WTC11 (cell line): ENCODE measurements at regions not wholly inside any gene's neighbourhood (a gene's known extent, or its start where the extent isn't known, plus 50 kb on each side); places are given as distances from the start of the nearest gene placed in this dataset.

Experiments used
- ATAC-seq: fragments of 200-7000 bp; cut with Tn5 transposase; 2 replicates; pipeline ENCODE4 v1.10.0; 2021; ENCODE audit warnings: mild to moderate bottlenecking, moderate library complexity
- CTCF ChIA-PET: fragments of 300-600 bp; sonication (Branson Sonifier 250); formaldehyde crosslinking; loops from one replicate; lab custom pipeline; 2021; ENCODE audit warnings: antibody characterized with exemption; lab: Charles Lee
- POLR2A ChIA-PET: fragments of 350-600 bp; sonication (Branson Sonifier 250); formaldehyde crosslinking; loops from one replicate; lab custom pipeline; 2021; ENCODE audit warnings: antibody characterized with exemption; lab: Charles Lee
- DNase-seq: peaks from one replicate; pipeline ENCODE4 v3.0.0; 2021; ENCODE audit warnings: low spot score
- H3K27ac Mint-ChIP-seq: 2 replicates; pipeline ENCODE4 v1.8.0; 2021; ENCODE audit warnings: mixed read lengths
- H3K27me3 Mint-ChIP-seq: 2 replicates; pipeline ENCODE4 v1.8.0; 2021; ENCODE audit warnings: low read depth, mild to moderate bottlenecking, moderate library complexity, mixed read lengths
- H3K36me3 Mint-ChIP-seq: 2 replicates; pipeline ENCODE4 v1.8.0; 2021; ENCODE audit warnings: mixed read lengths
- H3K4me1 Mint-ChIP-seq: 2 replicates; pipeline ENCODE4 v1.8.0; 2022; ENCODE audit warnings: mixed read lengths
- H3K4me3 Mint-ChIP-seq: 2 replicates; pipeline ENCODE4 v1.8.0; 2021; ENCODE audit warnings: mild to moderate bottlenecking, moderate library complexity, mixed read lengths
- H3K9me3 Mint-ChIP-seq: 2 replicates; pipeline ENCODE4 v1.8.0; 2021; ENCODE audit warnings: mixed read lengths
- ATF6 ChIP-seq: sonication (generic); formaldehyde crosslinking; IDR thresholded peaks from 2 replicates; pipeline ENCODE4 v1.8.1; 2023; ENCODE audit warnings: mild to moderate bottlenecking, missing genetic modification reagents
- CDX4 ChIP-seq: fragments of 250-450 bp; sonication (Bioruptor Pico); IDR thresholded peaks from 2 replicates; pipeline ENCODE4 v1.9.0; 2021; ENCODE audit warnings: moderate library complexity, mild to moderate bottlenecking, inconsistent platforms, borderline replicate concordance
- CTCF ChIP-seq: fragments of 200-600 bp; IDR thresholded peaks from 2 replicates; pipeline ENCODE4 v1.8.0; 2022; ENCODE audit warnings: antibody characterized with exemption
- FOXJ3 ChIP-seq: sonication (generic); formaldehyde crosslinking; IDR thresholded peaks from 2 replicates; pipeline ENCODE4 v1.9.0; 2021; ENCODE audit warnings: missing genetic modification reagents, mild to moderate bottlenecking, borderline replicate concordance
- JAZF1 ChIP-seq: fragments of 250-450 bp; sonication (Bioruptor Pico); IDR thresholded peaks from 2 replicates; pipeline ENCODE4 v1.9.0; 2021; ENCODE audit warnings: moderate library complexity, mild to moderate bottlenecking, inconsistent platforms
- NFATC4 ChIP-seq: fragments of 250-450 bp; sonication (Bioruptor Pico); IDR thresholded peaks from 2 replicates; pipeline ENCODE4 v1.9.0; 2021; ENCODE audit warnings: mild to moderate bottlenecking
- NR1H2 ChIP-seq: sonication (generic); formaldehyde crosslinking; IDR thresholded peaks from 2 replicates; pipeline ENCODE4 v1.9.0; 2021; ENCODE audit warnings: mild to moderate bottlenecking, moderate library complexity, missing genetic modification reagents
- RORB ChIP-seq: fragments of 250-450 bp; sonication (Bioruptor Pico); IDR thresholded peaks from 2 replicates; pipeline ENCODE4 v1.9.0; 2021; ENCODE audit warnings: mild to moderate bottlenecking
- SMAD4 ChIP-seq: sonication (generic); formaldehyde crosslinking; IDR thresholded peaks from 2 replicates; pipeline ENCODE4 v1.8.0; 2022; ENCODE audit warnings: mild to moderate bottlenecking, missing genetic modification reagents
- TEAD1 ChIP-seq: sonication (generic); formaldehyde crosslinking; IDR thresholded peaks from 2 replicates; pipeline ENCODE4 v1.8.0; 2022; ENCODE audit warnings: mild to moderate bottlenecking, missing genetic modification reagents
- ZNF232 ChIP-seq: sonication (generic); formaldehyde crosslinking; IDR thresholded peaks from 2 replicates; pipeline ENCODE4 v1.8.0; 2022; ENCODE audit warnings: mild to moderate bottlenecking, missing genetic modification reagents
- TF ChIP-seq, protein P1 (sequence below): sonication (generic); formaldehyde crosslinking; conservative IDR thresholded peaks from 2 replicates; pipeline ENCODE4 v1.8.1; 2022; ENCODE audit warnings: mild to moderate bottlenecking, missing genetic modification reagents
- TF ChIP-seq, protein P2 (sequence below): fragments of 250-450 bp; sonication (Bioruptor Pico); IDR thresholded peaks from 2 replicates; pipeline ENCODE4 v2.1.2; 2022; ENCODE audit warnings: mild to moderate bottlenecking, moderate library complexity
- TF ChIP-seq, protein P3 (sequence below): fragments of 250-450 bp; sonication (Bioruptor Pico); IDR thresholded peaks from 2 replicates; pipeline ENCODE4 v1.9.0; 2021; ENCODE audit warnings: mild to moderate bottlenecking, borderline replicate concordance
- TF ChIP-seq, protein P4 (sequence below): sonication (generic); formaldehyde crosslinking; IDR thresholded peaks from 2 replicates; pipeline ENCODE4 v1.8.1; 2022; ENCODE audit warnings: mild to moderate bottlenecking, missing genetic modification reagents, moderate library complexity, borderline replicate concordance
- TF ChIP-seq, protein P5 (sequence below): sonication (generic); formaldehyde crosslinking; IDR thresholded peaks from 2 replicates; pipeline ENCODE4 v1.8.0; 2023; ENCODE audit warnings: mild to moderate bottlenecking, missing genetic modification reagents
- TF ChIP-seq, protein P6 (sequence below): fragments of 250-450 bp; sonication (Bioruptor Pico); conservative IDR thresholded peaks from 2 replicates; pipeline ENCODE4 v1.9.0; 2021; ENCODE audit warnings: mild to moderate bottlenecking

DNA sequence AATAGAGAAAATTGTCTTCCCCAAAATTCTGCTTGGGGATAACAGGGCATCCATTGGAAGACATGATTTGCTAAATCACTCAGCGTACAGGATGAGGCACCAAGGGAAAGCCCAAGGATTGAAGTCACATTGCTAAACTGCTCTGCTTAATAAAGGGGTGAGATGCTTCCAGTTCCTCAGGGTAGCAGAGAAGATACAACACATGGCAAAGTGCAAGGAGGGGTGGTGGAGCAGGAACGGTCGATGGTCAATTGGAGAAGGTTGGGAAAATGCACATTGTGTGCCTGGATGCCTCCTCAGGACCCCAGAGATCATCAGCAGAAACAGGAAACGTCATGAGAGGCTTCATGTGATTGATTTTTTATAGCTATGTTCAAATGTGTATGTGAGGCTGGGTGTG, 116.3 kb upstream of the SOX1 start:
- H3K9me3 Mint-ChIP-seq = peaks cover 24% of the 10 kb centered on the region
- TF ChIP-seq NR1H2 (CRISPR knock-in tag) = no peak
- TF ChIP-seq JAZF1 (CRISPR knock-in tag) = no peak
- no peak for TF ChIP-seq CTCF
- TF ChIP-seq, protein P1, sequence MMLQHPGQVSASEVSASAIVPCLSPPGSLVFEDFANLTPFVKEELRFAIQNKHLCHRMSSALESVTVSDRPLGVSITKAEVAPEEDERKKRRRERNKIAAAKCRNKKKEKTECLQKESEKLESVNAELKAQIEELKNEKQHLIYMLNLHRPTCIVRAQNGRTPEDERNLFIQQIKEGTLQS = no peak
- no peak for TF ChIP-seq RORB (CRISPR knock-in tag)
- no peak for TF ChIP-seq SMAD4 (CRISPR knock-in tag)
- TF ChIP-seq, protein P2, sequence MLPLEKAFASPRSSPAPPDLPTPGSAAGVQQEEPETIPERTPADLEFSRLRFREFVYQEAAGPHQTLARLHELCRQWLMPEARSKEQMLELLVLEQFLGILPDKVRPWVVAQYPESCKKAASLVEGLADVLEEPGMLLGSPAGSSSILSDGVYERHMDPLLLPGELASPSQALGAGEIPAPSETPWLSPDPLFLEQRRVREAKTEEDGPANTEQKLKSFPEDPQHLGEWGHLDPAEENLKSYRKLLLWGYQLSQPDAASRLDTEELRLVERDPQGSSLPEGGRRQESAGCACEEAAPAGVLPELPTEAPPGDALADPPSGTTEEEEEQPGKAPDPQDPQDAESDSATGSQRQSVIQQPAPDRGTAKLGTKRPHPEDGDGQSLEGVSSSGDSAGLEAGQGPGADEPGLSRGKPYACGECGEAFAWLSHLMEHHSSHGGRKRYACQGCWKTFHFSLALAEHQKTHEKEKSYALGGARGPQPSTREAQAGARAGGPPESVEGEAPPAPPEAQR = no peak
- H3K36me3 Mint-ChIP-seq = peaks cover 7% of the 10 kb centered on the region
- POLR2A ChIA-PET = no interaction called here
- H3K27me3 Mint-ChIP-seq = peaks cover 4% of the 10 kb centered on the region; the same call in 1 of the 2 replicates
- CTCF ChIA-PET = no interaction called here
- no peak overlapping the region for H3K4me3 Mint-ChIP-seq
- DNase-seq (no peak), ATAC-seq (no peak)
- no peak overlapping the region for H3K27ac Mint-ChIP-seq
- peaks cover 18% of the 10 kb centered on the region for H3K4me1 Mint-ChIP-seq

DNA sequence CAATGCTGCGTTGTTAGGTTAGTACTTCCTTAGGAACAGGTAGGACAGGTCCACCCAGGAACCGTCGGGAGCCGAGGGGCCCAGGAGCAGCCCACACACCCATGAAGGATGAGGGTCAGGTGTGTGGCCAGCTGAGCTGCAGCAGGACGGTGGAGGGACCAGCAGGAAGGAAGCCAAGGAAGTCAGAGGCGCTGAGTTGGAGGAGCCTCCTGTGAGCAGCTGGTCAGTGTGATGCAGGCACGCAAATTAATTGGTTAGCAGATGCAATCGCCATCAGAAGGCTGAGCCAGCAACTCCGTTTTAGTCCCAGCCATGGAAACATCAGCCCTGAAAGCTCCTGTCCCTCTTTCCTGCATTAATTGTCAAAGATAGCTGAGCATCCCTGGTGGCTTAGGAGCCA, 114.9 kb upstream of the SOX1 start:
- POLR2A ChIA-PET = no interaction called here
- no peak overlapping the region for H3K27ac Mint-ChIP-seq
- no peak for TF ChIP-seq FOXJ3 (CRISPR knock-in tag)
- TF ChIP-seq ATF6 (CRISPR knock-in tag) = no peak
- TF ChIP-seq, protein P3, sequence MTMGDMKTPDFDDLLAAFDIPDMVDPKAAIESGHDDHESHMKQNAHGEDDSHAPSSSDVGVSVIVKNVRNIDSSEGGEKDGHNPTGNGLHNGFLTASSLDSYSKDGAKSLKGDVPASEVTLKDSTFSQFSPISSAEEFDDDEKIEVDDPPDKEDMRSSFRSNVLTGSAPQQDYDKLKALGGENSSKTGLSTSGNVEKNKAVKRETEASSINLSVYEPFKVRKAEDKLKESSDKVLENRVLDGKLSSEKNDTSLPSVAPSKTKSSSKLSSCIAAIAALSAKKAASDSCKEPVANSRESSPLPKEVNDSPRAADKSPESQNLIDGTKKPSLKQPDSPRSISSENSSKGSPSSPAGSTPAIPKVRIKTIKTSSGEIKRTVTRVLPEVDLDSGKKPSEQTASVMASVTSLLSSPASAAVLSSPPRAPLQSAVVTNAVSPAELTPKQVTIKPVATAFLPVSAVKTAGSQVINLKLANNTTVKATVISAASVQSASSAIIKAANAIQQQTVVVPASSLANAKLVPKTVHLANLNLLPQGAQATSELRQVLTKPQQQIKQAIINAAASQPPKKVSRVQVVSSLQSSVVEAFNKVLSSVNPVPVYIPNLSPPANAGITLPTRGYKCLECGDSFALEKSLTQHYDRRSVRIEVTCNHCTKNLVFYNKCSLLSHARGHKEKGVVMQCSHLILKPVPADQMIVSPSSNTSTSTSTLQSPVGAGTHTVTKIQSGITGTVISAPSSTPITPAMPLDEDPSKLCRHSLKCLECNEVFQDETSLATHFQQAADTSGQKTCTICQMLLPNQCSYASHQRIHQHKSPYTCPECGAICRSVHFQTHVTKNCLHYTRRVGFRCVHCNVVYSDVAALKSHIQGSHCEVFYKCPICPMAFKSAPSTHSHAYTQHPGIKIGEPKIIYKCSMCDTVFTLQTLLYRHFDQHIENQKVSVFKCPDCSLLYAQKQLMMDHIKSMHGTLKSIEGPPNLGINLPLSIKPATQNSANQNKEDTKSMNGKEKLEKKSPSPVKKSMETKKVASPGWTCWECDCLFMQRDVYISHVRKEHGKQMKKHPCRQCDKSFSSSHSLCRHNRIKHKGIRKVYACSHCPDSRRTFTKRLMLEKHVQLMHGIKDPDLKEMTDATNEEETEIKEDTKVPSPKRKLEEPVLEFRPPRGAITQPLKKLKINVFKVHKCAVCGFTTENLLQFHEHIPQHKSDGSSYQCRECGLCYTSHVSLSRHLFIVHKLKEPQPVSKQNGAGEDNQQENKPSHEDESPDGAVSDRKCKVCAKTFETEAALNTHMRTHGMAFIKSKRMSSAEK (CRISPR knock-in tag) = no peak
- TF ChIP-seq, protein P4, sequence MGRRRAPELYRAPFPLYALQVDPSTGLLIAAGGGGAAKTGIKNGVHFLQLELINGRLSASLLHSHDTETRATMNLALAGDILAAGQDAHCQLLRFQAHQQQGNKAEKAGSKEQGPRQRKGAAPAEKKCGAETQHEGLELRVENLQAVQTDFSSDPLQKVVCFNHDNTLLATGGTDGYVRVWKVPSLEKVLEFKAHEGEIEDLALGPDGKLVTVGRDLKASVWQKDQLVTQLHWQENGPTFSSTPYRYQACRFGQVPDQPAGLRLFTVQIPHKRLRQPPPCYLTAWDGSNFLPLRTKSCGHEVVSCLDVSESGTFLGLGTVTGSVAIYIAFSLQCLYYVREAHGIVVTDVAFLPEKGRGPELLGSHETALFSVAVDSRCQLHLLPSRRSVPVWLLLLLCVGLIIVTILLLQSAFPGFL = no peak
- no peak for TF ChIP-seq CDX4
- TF ChIP-seq ZNF232 (CRISPR knock-in tag) = no peak
- TF ChIP-seq, protein P5, sequence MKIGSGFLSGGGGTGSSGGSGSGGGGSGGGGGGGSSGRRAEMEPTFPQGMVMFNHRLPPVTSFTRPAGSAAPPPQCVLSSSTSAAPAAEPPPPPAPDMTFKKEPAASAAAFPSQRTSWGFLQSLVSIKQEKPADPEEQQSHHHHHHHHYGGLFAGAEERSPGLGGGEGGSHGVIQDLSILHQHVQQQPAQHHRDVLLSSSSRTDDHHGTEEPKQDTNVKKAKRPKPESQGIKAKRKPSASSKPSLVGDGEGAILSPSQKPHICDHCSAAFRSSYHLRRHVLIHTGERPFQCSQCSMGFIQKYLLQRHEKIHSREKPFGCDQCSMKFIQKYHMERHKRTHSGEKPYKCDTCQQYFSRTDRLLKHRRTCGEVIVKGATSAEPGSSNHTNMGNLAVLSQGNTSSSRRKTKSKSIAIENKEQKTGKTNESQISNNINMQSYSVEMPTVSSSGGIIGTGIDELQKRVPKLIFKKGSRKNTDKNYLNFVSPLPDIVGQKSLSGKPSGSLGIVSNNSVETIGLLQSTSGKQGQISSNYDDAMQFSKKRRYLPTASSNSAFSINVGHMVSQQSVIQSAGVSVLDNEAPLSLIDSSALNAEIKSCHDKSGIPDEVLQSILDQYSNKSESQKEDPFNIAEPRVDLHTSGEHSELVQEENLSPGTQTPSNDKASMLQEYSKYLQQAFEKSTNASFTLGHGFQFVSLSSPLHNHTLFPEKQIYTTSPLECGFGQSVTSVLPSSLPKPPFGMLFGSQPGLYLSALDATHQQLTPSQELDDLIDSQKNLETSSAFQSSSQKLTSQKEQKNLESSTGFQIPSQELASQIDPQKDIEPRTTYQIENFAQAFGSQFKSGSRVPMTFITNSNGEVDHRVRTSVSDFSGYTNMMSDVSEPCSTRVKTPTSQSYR (CRISPR knock-in tag) = no peak
- no peak for TF ChIP-seq NFATC4 (CRISPR knock-in tag)
- TF ChIP-seq, protein P6, sequence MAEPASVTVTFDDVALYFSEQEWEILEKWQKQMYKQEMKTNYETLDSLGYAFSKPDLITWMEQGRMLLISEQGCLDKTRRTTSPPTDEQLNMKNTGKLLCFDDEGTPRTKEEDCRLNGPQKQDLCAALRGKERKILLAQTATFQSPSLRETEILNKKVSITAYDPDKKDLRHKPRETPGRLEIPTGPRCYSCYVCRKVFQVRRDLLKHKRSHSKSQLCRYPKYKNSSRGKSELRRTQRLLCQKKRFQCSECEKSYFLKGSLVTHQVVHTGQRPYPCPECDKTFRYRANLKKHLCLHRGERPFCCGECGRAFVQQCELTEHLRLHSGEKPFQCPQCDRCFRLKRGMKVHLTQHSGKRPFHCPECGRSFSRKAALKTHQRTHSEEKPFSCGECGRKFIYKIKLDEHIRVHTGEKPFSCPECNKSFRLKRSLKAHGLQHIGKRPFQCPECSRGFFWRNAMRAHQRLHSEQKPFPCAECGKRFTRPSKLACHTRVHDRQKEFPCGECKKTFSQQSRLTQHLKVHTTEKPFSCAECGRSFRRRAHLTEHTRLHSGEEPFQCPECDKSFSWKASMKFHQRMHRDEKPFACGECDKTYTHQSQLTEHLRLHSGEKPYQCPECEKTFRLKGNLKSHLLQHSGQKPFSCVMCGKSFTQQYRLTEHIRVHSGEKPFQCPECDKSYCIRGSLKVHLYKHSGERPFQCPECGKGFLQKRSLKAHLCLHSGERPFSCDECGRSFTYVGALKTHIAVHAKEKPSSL = no peak
- no peak for TF ChIP-seq TEAD1 (CRISPR knock-in tag)

More for the DNA sequence above, 114.9 kb upstream of the SOX1 start:
- Mint-ChIP-seq H3K4me3 (no peak overlapping the region), H3K27me3 (peaks cover 6% of the 10 kb centered on the region; the same call in 1 of the 2 replicates), H3K36me3 (peaks cover 7% of the 10 kb centered on the region), H3K4me1 (peaks cover 22% of the 10 kb centered on the region), H3K9me3 (peaks cover 24% of the 10 kb centered on the region)
- DNase-seq = no peak
- no peak for ATAC-seq
- CTCF ChIA-PET = no interaction called here
